HG03159 (cell line): ENCODE measurements at regions not wholly inside any gene's neighbourhood (a gene's known extent, or its start where the extent isn't known, plus 50 kb on each side); places are given as distances from the start of the nearest gene placed in this dataset.

ENCODE experiments used
- ATAC-seq: cut with Tn5 transposase; IDR thresholded peaks from one replicate; pipeline ENCODE4 v1.9.1; 2021; ENCODE audit warnings: mild to moderate bottlenecking, moderate library complexity; ENCODE audit not compliant: unreplicated experiment

DNA sequence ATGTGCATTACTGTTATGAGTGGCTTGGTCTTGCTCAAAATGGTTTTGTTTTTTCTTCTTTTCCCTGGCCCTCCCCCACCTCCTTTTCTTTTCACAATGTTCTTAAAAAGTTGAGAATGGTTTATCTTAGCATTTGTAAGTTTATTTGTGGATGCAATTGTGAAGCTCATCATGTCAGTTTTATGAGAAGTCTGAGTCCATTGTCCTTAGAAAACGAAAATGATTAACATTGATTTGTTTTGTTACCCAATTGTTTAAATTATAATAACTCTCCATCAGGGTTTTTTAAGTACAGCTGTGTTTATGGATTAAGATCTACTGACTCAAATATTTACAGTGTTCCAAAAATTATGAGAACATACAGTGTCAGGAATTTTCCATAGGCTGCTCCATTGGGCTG, 511.3 kb upstream of the PAPPA start:
- no peak for ATAC-seq

DNA sequence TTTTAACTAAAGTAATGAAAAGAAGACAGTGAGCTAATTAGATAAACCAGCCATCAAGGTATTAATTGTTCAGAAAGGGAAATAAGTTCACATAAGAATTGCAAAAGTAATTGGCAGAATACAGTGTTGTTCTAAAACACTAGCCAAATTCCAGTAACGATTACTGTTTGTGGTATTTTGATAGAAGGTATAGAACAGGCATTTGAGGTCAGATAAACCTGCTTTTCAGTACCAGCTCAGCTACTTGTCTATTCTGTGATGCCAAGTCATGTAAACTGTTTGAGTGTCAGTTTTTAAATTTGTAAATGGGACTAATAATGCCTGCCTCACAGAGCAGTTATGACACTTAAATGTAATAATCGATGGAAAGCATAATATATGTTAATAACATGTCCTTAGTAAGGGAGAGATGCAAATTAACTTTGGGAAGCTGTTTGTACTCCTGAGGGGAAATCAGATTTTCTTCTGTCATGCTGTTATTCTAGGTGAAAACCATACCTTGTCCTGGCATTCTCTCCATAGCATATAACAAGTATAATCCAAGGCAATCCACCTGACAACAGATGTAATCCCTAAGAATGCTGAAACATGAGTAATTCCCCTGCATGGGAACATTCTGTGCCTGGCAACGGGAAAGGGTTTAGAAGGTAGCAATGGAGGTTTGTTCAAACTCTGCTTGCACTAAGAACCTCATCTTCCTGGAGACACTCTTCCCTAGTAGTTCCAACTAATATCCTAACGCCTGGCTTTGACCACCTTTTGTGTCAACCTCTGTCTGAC, 509.5 kb upstream of the PAPPA start:
- no peak for ATAC-seq

DNA sequence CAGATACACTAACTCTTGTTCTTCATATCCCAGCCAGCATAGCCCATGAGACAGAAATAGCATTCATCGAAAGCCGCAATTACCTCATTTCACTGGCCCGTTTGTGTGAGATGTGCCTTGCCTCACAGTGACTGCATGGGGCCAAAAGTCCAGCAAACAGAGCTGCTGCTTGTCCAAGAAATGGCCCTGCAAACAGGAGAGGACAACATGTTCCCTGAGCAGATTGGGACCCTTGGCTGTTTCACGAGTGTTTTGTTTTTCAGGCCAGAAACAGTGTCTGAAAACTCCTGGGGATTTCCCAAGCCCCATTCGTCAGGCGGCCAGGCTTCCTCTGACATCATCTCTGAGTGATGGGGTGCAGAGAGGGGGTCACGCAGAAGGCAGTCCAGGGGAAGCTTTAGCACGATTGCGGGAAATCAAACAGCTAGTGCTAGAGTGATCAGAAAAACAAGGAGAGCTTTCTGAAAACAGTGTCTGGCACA, 503.6 kb upstream of the PAPPA start:
- ATAC-seq = no peak

GRCh38 chr9:115650768-115651167, 502.8 kb upstream of the PAPPA start:
- ATAC-seq = no peak

- no peak for ATAC-seq
Measured at GRCh38 chr9:115651461-115651860, 502.1 kb upstream of the PAPPA start.

GRCh38 chr9:115653171-115653606, 500.4 kb upstream of the PAPPA start:
- ATAC-seq = no peak

DNA sequence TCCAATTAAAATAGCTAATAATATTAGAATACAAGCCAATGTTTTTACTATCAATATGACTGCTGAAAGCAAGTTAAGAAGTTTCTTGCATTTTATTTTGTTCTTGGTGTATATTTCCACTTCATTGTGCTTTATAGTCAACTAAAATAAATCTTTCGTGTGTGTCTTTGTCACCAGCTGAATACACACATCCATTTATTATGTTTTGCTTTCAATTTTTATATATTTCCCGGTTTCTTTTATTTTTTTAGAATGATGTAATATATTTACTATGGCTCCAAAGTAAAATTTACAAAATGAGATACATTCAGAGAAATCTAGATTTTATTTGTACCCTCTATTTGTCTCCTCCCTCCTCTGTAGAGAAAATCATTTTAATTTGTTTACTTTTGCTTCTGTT, 495.9 kb upstream of the PAPPA start:
- ATAC-seq = no peak

- ATAC-seq = no peak
Measured at GRCh38 chr9:115665519-115665918, 488.1 kb upstream of the PAPPA start.

- ATAC-seq = no peak
Measured at GRCh38 chr9:115668521-115668920, 485.1 kb upstream of the PAPPA start.

DNA sequence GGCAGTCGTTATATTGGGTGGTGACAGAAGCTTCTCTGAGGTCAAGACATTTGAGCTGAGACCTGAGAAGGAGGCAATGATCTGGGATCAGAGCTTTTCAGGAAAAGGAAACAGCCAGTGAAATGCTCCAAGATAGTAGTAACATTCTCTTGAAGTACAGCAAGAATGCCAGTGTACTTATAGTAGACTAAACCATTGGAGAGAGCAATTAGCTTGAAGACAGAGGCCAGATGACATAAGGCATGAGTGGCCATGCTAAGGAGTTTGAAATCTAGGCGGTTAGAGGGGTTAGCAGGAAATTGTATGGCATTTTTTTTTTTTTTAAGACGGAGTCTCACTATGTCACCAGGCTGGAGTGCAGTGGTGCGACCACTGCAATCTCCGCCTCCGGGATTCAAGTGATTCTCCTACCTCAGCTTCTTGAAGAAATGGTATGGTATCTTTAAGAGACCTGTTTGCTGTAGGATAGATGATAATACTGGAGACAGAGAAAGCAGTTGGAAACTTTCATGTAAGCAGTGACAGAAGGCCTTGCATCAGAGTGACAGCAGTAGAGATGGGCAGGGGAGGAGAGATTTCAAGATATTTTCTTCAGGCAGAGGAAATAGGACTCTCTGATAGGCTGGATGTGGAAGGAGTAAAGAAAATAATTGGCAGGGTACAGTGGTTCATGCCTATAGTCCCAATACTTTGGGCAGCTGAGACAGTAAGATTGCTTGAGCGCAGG, 482.2 kb upstream of the PAPPA start:
- no peak for ATAC-seq

DNA sequence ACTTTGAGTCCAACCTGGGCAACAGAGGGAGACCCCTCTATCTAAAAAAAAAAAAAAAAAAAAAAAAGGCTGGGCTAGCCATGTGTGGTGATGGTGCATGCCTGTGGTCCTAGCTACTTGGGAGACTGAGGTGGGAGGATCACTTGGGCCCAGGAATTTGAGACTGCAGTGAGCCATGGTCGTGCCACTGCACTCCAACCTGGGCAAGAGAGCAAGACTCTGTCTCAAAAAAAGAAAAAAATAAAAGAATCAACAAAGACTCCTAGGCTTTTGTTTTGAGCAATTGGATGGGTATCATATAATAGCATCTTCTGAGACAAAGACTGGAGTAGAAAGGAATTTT, 481.7 kb upstream of the PAPPA start:
- no peak for ATAC-seq

DNA sequence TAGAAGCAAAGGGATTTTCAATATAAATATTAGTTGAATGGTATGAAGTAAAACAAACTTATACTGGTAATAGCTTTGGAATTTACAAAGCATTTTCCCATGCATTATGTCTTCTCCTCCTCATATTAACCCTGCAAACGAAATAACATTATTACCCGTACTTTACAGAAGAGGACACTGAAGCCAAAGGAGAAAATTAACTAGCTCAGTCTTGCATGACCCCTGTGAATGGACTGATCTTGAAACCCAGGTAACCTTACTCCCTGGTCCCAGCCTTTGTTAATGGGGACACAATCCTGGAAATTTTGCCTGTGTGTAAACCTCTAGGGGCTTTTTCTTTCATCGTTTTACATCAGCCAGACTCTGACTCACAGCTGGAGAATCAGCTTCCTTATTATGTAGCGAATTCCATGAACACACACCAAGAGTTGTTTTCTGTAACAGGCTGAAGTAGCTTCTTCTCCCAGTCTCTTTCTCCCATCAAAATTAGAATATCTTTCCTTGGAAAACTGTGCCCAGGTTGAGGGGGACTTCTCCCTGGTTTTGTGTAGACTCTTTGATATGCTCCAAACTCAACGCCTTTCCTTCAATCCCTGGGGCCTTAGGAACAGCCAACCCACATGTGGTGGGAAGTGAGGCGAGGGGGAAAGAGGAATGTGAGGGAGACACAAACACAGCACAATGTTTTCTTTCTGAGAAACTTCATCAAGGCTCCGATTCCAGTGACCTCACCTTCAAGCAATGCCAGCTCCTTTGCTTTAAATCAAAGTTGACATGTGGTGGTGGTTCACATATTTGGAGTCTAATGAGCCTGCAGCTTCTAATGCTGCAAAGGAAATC, 480.9 kb upstream of the PAPPA start:
- no peak for ATAC-seq

DNA sequence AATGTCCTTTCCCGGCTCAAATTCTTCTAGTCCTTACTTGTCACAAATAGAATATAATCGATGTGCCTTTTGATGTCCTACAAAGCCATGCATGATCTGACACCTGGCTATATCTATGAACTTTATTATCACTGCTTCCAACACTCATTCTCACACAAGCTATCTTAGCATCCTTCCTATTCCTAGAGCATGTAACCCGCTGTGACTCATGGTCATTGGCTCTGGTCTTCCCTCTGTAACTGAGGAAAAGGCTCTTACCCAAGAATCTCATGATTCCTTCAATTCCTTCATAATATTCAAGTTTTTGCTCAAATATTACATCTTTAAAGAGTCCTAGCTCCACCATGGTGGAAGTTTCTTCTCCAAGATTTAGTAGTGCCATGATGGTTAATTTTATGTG, 480.0 kb upstream of the PAPPA start:
- no peak for ATAC-seq

- ATAC-seq = no peak
Measured at GRCh38 chr9:115674091-115674490, 479.5 kb upstream of the PAPPA start.

DNA sequence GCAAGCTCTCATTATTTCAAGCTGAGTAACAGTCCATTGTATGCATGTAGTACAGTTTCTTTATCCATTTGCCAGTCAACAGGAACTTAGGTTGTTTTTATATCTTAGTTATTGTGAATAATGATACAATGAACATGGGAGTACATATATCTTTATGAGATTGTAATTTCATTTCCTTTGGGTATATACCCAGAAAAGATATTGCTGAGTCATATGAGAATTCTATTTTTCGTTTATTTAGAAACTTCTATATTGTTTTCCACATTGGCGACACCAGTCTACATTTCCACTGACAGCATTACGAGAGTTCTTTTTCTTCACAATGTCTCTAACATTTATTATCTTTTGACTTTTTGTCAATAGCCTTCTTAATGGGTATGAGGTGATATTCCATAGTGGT, 477.8 kb upstream of the PAPPA start:
- no peak for ATAC-seq

GRCh38 chr9:115680231-115680630, 473.4 kb upstream of the PAPPA start:
- no peak for ATAC-seq

DNA sequence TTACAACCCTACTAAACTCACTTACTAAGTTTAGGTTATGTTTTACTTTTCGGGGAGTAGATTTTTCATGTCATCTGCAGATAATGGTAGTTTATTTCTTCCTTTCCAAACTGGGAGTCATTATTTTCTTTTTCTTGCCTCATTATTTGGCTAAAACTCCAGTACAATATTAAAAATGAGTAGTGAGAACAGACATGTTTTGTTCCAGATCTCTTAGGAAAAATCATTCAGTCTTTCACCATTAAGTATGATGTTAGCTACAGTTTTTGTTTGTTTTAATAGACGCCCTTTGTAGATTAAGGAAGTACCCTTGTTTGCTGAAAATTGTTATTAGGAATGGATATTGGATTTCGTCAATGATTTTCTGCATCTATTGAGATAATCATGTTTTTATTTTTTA, 472.0 kb upstream of the PAPPA start:
- ATAC-seq = no peak

- ATAC-seq = no peak
Measured at GRCh38 chr9:115686069-115686468, 467.5 kb upstream of the PAPPA start.

- no peak for ATAC-seq
Measured at GRCh38 chr9:115687356-115687755, 466.2 kb upstream of the PAPPA start.

GRCh38 chr9:115689331-115689730, 464.3 kb upstream of the PAPPA start:
- ATAC-seq = no peak

DNA sequence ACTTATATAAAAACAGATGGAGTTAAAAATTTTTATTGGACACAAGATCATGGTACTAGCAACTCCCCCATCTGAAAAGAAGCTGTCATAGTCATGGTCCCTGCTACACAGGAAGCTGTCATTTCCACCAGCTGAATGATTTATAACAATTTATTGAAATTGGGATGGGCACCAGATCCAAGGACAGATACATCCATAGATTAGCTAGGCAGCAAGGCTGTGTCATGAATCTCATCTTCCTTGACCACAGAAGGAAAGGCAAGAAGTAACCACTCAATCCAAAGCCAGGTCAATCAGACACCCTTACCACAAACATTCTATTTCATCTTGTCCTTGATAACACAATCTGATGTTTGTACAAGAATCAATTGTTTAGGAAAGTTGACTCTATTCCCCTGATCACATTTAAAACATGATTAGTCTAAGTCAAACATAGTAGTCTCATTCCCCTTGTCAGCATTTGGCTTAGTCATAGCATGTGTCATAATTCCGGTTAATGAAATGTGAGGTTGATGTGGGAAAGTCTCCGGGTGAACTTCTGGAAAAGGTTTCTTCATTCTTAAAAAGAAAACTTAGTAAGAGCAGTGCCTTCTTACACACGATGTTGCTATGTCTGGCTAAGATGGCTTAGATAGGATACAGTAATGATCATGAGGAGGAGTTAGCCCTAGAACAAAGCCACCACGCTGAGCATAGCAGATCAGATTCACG, 462.6 kb upstream of the PAPPA start:
- no peak for ATAC-seq
